RWPE1 (cell line): ENCODE measurements at regions not wholly inside any gene's neighbourhood (a gene's known extent, or its start where the extent isn't known, plus 50 kb on each side); places are given as distances from the start of the nearest gene placed in this dataset.

Experiments used
- CTCF ChIA-PET: fragments of 350-600 bp; sonication (Branson Sonifier 250); formaldehyde crosslinking; extraction: SDS; loops from one replicate; lab custom pipeline; 2021; lab: Yijun Ruan, JAX
- POLR2A ChIA-PET: fragments of 400-600 bp; formaldehyde crosslinking; extraction: SDS; loops from one replicate; lab custom pipeline; 2020; ENCODE audit warnings: antibody characterized with exemption; ENCODE audit not compliant: low non-redundant PET; lab: Yijun Ruan, JAX
- DNase-seq: peaks from one replicate; pipeline ENCODE4 v3.0.0; 2012; ENCODE audit warnings: low spot score
- H3K27ac ChIP-seq: fragments of 450-650 bp; 2 replicates; pipeline ENCODE4 v1.5.1; 2017
- TF ChIP-seq, protein P1 (sequence below): fragments of 450-650 bp; conservative IDR thresholded peaks from 2 replicates; pipeline ENCODE4 v1.5.1; 2017; ENCODE audit warnings: low read depth, mild to moderate bottlenecking

DNA sequence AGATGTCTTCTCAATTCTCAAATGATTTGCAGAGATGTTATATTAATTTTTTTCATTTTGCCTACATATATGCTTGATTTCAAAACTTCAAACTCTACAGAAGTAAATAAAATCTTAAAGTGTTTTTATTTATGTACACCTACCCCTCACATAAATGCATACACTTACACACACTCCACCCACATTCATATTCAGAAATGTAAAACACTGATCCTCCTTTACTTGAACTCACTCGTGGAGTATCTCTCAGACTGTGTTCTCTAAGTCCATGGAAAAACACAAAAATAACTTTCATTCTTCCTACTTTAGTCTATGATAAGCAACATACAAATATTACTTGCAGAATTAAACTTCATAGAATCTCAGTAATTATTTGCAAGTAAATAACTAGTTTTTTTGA lies 209.1 kb upstream of the RBMS1 start:
- no peak overlapping the region for H3K27ac ChIP-seq
- POLR2A ChIA-PET = no interaction called here
- CTCF ChIA-PET = interaction anchor here (0.6 kb wide), 1 partner anchor 25 kb away, joined by 3 read pairs; no protein-coding TSS in a partner anchor
- TF ChIP-seq, protein P1, sequence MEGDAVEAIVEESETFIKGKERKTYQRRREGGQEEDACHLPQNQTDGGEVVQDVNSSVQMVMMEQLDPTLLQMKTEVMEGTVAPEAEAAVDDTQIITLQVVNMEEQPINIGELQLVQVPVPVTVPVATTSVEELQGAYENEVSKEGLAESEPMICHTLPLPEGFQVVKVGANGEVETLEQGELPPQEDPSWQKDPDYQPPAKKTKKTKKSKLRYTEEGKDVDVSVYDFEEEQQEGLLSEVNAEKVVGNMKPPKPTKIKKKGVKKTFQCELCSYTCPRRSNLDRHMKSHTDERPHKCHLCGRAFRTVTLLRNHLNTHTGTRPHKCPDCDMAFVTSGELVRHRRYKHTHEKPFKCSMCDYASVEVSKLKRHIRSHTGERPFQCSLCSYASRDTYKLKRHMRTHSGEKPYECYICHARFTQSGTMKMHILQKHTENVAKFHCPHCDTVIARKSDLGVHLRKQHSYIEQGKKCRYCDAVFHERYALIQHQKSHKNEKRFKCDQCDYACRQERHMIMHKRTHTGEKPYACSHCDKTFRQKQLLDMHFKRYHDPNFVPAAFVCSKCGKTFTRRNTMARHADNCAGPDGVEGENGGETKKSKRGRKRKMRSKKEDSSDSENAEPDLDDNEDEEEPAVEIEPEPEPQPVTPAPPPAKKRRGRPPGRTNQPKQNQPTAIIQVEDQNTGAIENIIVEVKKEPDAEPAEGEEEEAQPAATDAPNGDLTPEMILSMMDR = no peak
- no peak for DNase-seq

DNA sequence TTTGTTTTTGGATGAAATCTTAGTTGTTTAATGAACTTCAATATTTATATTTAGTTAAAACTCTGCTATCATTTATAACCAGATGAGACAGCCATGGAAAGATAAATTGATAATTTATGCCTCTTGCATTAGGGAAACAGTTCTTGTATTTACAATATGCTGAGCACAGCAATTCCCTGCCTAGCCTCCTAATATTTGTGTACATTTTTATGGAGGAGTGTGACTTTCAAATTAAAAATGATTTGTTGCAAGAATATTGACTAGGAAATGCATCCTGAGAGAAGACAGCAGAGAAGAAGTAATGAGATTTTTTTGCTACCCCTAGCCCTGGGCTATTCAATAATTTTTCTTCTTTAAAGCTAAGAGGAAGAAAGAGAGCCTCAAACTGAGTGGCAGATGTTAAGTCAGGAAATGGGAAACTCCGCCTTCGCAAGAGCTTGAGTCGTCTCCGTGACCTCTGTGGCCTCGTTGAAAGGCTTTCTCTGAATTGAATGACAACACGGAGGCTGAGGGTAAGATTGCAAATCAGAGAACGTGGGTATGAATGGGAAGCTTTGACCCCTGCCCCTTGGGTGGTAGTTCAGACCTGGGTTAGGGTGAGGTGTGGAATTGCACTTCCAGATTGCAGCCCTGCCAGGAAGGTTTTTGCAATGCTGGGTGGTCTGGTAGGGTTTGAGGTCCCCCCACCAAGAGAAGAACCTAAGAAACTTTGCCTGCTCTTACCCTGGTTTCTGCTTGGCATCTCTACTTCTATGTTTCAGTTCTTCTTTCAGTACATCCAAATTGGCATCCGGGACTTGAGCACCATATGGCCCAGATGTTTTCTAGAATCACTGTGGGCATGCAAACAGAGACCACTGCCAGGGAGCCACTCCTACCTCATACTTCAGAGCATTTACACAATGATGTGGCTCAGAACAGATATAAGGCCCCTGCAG lies 210.3 kb upstream of the RBMS1 start:
- TF ChIP-seq, protein P1 = no peak
- no peak overlapping the region for H3K27ac ChIP-seq
- CTCF ChIA-PET = no interaction called here
- POLR2A ChIA-PET = no interaction called here
- DNase-seq = no peak

DNA sequence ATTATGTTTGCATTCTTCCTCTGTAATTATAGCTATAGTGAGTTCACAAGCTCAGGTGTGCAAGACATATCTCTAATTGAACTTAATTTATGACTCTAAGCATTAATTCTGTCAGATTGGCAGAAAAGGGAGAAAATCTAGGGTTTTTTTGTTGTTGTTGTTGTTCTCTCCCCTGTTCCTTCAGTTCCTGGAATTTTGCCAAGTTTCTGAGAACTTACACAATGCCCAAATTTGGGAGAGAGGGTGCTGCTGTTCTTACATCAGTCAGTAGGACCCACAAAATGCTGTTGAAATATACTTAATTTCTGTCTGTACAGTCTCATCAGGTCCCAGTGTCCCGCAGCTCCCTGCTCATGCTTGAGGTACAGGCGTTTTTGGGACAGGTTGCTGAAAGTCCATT lies 221.8 kb upstream of the RBMS1 start:
- CTCF ChIA-PET = interaction anchor here (0.8 kb wide), 1 partner anchor 65 kb away, joined by 4 read pairs; no protein-coding TSS in a partner anchor
- H3K27ac ChIP-seq = no peak overlapping the region
- TF ChIP-seq, protein P1 = no peak
- POLR2A ChIA-PET = no interaction called here
- DNase-seq = no peak

DNA sequence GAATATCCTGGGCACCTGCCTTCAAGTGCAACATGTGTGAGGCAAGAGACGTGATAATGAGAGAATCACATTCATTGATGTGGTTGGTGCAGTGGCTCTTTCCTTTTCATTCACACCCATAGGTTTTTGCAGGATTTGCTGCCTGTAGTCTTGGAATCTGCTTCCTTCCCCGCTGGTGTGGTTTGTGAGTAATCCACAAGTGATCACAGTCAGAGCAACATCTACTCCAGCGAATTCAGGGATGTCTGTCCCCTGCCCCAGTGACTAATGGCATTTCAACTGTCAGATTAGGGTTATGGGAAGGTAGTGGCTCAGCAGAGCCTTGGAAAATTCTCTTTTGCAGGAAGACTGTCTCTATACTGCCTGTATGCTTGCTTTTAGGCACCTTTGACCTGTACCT lies 225.5 kb upstream of the RBMS1 start:
- ChIA-PET POLR2A (no interaction called here), CTCF (no interaction called here)
- TF ChIP-seq, protein P1 = no peak
- H3K27ac ChIP-seq = no peak overlapping the region
- DNase-seq = no peak

DNA sequence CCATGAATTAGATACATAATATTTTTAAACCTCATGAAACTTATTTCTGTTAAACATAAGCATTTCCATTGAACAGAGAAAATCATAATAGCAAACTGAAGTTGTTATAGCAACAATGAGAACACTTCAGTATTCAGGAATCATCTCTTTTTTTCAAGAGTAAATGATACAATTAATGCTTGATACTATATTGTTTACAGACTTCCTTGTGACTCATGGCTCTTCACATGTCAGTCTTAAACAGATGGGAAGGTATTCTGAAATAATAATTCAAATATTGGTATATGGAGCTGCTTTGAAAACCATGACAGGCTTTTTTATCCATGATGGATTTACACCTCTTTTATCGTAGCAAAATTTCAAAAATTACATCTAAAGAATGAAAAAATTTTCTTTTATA lies 226.5 kb upstream of the RBMS1 start:
- no peak overlapping the region for H3K27ac ChIP-seq
- TF ChIP-seq, protein P1 = no peak
- ChIA-PET CTCF (no interaction called here), POLR2A (no interaction called here)
- DNase-seq = no peak

DNA sequence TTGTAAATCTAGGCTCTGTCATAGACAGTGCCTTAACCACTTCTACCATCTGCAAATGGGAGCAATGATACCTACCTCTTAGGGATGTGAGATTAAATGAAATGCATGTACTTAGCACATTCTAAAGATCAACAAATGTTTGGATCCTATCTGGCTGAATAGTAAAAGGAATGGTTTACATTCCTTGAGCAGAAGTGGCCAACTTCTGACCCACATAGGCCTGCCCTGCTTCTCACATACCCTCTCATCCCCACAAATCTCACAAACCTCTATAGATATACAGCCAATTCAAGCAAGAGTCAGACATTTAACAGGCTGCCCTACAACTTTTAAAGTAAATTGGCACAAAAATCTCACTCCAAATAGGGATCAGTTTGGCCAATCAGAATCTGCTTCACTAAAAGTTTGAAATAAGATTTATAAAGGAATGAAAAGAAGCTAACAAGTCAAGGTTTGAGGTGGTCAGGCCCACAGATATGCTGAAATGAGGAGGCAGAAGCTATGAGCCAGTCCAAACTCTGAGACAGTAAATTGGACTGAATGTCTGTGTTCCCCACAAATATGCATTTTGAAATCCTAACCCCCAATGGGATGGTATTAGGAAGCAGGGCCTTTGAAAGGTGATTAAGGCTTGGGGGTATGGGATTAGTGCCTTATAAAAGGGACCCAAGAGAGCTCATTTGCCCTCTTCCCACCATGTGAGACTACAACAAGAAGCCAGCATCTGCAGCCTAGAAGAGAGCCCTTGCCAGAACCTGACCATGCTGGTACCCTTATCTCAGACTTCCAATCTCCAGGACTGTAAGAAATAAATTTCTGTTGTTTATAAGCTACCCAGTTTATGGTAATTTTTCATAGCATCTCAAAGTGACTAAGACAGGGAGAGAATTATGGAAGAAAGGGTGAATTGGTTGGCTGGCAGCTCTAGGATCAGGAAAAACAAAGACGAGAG lies 227.8 kb upstream of the RBMS1 start:
- TF ChIP-seq, protein P1 = no peak
- ChIA-PET POLR2A (no interaction called here), CTCF (no interaction called here)
- no peak overlapping the region for H3K27ac ChIP-seq
- no peak for DNase-seq
